ENCODE measurements at regions not wholly inside any gene's neighbourhood (a gene's known extent, or its start where the extent isn't known, plus 50 kb on each side); places are given as distances from the start of the nearest gene placed in this dataset.
"Not testable (repeated sequence)": the region's sequence is repeated elsewhere in the genome, so short reads cannot be mapped to it uniquely, and the experiment has no call there.

DNA sequence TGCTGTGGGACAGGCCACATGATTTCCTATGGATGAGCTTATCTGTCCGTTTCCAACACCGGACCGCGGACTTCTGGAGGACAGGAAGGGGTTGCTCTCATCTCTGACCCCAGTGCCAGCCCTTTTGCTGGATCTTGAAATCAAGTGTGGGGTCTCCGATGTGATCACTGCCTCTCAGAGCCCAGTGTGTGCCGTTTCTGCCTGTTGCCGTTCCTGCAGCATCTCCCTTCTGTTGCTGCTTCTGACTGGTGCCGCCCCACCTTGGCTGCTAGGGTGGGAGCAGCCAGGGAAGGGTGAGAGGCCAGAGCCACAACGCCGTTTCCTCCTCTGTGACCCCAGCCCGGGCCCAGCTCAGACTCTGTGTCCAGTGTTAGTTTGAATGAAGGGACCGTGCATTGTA, 67.3 kb upstream of the WNT4 start:
- no peak overlapping the region for H3K9ac ChIP-seq (ENCODE audit: low read length)
- no peaks in the 10 kb centered on the region for H3K4me1 ChIP-seq (ENCODE audit: control insufficient read depth, insufficient read depth, low read length)
- H3K27me3 ChIP-seq (ENCODE audit: control insufficient read depth, insufficient read depth, low read length), result peaks cover 17% of the 10 kb centered on the region
- no peak overlapping the region for H3K4me3 ChIP-seq (ENCODE audit: low read length)
- no peaks in the 10 kb centered on the region for H3K36me3 ChIP-seq (ENCODE audit: control insufficient read depth, insufficient read depth, low read length)
- H3K27ac ChIP-seq (ENCODE audit: low read depth, low read length), result no peak overlapping the region

DNA sequence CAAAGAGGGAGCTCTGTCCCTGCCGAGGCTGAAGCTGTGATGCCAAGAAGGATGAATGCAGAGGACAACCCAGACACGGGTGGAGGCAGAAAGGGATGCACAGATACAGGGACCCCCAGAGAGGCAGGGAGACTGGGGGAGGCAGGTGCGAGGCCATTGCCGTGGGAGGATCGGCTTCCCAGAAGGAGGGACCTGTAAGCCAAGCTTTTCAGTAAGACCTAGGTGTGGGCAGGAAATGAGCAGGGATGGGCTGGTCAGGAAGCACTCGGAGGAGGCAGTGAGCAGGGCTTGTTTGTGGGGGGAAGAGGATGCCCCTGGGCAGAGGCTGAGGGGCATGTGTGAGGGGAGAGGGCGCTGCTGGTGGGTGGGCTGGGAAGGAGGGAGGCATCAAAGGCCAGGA, 67.7 kb upstream of the WNT4 start:
- H3K4me3 ChIP-seq (ENCODE audit: low read length), result no peak overlapping the region
- H3K27me3 ChIP-seq (ENCODE audit: control insufficient read depth, insufficient read depth, low read length), result peaks cover 17% of the 10 kb centered on the region
- H3K4me1 ChIP-seq (ENCODE audit: control insufficient read depth, insufficient read depth, low read length), result no peaks in the 10 kb centered on the region
- H3K27ac ChIP-seq (ENCODE audit: low read depth, low read length), result no peak overlapping the region
- no peak overlapping the region for H3K9ac ChIP-seq (ENCODE audit: low read length)
- H3K36me3 ChIP-seq (ENCODE audit: control insufficient read depth, insufficient read depth, low read length), result no peaks in the 10 kb centered on the region

DNA sequence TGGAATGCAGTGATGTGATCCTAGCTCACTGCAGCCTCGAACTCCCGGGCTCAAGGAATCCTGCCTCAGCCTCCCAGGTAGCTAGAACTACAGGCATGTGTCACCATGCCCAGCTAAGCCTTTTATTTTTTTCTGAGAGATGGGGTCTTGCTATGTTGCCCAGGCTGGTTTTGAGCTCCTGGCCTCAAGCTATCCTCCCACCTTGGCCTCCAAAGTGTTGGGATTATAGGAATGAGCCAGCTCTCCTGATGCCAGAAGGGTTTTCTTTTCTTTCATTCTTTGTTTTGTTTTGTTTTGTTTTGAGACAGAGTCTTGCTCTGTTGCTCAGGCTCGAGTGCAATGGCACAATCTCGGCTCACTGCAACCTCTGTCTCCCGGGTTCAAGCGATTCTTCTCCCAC, 68.6 kb upstream of the WNT4 start:
- H3K4me3 ChIP-seq (ENCODE audit: low read length); H3K27ac ChIP-seq (ENCODE audit: low read depth, low read length); H3K36me3 ChIP-seq (ENCODE audit: control insufficient read depth, insufficient read depth, low read length); H3K4me1 ChIP-seq (ENCODE audit: control insufficient read depth, insufficient read depth, low read length); H3K9ac ChIP-seq (ENCODE audit: low read length): not testable (repeated sequence)
- peaks cover 17% of the 10 kb centered on the region for H3K27me3 ChIP-seq (ENCODE audit: control insufficient read depth, insufficient read depth, low read length)

DNA sequence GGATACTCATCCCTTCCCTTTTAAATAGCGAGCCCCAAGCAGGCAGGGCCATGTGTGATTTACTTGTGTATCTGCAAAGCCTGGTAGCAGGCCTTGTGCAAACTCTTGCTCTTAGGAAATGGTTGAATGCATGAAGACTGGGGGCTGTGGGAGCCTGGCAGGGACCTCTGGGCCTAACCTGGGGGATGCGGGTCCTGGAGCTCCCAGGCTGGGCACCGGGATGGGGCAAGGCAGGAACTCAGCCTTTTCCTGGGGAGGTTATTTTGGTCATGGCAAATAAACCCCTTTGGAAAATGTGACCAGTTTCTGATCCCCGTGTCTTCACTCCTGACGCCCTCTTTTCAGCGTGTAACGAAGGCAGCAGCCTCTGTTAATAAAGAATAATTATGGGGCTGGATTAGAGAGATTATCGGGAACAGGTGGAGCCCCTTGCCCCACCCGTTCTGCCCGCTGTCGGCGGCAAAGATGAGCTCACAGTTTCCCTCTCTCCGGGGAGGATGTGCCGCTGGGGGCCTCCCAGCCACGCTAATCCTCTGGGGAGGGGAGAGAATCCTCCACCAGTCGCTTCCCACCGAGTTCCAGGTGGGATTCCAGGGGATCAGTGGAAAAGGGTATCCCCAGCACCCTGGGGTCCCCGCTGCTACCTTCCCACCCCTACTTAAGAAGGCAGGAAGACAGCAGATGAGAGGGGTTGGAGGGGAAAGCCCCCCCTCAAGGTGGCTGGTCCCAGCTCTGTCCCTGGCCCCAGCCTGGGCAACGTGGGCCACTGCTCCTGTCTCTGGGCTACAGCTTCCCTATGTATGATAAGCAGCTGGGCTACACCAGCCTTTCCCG, 69.7 kb upstream of the WNT4 start:
- Histone ChIP-seq H3K27ac (ENCODE audit: low read depth, low read length) (no peak overlapping the region), H3K4me3 (ENCODE audit: low read length) (no peak overlapping the region), H3K27me3 (ENCODE audit: control insufficient read depth, insufficient read depth, low read length) (peaks cover 17% of the 10 kb centered on the region), H3K9ac (ENCODE audit: low read length) (no peak overlapping the region), H3K36me3 (ENCODE audit: control insufficient read depth, insufficient read depth, low read length) (no peaks in the 10 kb centered on the region), H3K4me1 (ENCODE audit: control insufficient read depth, insufficient read depth, low read length) (no peaks in the 10 kb centered on the region)

DNA sequence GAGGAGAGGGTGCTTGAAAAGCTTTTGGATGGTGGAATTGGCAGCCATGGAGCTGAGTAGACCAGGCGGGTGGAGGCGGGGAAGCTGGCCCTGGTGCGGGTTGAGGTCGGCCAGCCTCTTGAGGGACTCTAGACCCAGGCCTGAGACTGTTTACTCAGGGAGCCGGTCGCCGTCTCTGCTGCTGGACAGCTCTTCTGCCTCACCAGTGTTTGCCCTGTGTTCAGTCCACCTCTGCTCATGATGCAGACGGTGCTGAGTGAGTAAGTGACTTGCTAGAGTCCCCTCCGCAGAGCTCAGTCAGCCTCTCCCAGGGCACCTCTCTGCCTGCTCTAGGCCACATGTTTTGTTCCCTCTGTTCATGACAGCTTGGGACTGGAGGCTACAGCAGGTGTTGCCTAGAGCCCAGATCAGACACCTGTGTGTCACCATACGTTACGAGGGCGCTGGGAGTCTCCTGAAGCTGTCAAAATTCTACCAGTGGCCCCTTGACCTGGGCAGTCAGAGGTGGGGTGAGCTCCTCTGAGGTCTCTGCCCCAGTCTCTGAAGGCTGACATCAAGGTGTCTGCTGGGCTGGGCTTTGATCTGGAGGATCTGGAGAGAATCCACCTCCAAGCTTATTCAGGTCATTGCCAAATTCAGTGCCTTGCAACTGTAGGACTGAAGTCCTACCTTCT, 73.5 kb upstream of the WNT4 start:
- Histone ChIP-seq H3K4me3 (ENCODE audit: low read length) (no peak overlapping the region), H3K36me3 (ENCODE audit: control insufficient read depth, insufficient read depth, low read length) (no peaks in the 10 kb centered on the region), H3K27ac (ENCODE audit: low read depth, low read length) (no peak overlapping the region), H3K9ac (ENCODE audit: low read length) (no peak overlapping the region), H3K27me3 (ENCODE audit: control insufficient read depth, insufficient read depth, low read length) (no peaks in the 10 kb centered on the region), H3K4me1 (ENCODE audit: control insufficient read depth, insufficient read depth, low read length) (no peaks in the 10 kb centered on the region)

DNA sequence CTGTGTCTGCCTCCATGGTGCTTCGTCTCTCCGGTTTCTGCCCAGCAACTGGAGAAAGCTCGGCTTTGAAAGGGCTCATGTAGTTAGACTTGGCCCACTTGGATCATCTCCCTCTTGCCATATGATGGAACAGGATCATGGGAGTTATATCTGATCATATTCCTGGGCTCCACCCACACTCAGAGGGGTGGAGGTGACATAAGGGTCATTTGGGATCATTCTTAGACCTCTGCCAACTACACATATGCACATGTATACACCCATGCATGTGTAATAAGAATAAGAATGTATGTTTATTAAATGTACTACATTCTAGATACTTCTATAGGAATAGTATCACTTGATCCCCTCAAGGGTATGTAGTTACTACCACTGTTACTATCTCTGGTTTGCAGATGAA, 74.1 kb upstream of the WNT4 start:
- H3K4me1 ChIP-seq (ENCODE audit: control insufficient read depth, insufficient read depth, low read length), result no peaks in the 10 kb centered on the region
- no peak overlapping the region for H3K27ac ChIP-seq (ENCODE audit: low read depth, low read length)
- H3K9ac ChIP-seq (ENCODE audit: low read length), result no peak overlapping the region
- H3K36me3 ChIP-seq (ENCODE audit: control insufficient read depth, insufficient read depth, low read length), result no peaks in the 10 kb centered on the region
- H3K4me3 ChIP-seq (ENCODE audit: low read length), result no peak overlapping the region
- no peaks in the 10 kb centered on the region for H3K27me3 ChIP-seq (ENCODE audit: control insufficient read depth, insufficient read depth, low read length)

DNA sequence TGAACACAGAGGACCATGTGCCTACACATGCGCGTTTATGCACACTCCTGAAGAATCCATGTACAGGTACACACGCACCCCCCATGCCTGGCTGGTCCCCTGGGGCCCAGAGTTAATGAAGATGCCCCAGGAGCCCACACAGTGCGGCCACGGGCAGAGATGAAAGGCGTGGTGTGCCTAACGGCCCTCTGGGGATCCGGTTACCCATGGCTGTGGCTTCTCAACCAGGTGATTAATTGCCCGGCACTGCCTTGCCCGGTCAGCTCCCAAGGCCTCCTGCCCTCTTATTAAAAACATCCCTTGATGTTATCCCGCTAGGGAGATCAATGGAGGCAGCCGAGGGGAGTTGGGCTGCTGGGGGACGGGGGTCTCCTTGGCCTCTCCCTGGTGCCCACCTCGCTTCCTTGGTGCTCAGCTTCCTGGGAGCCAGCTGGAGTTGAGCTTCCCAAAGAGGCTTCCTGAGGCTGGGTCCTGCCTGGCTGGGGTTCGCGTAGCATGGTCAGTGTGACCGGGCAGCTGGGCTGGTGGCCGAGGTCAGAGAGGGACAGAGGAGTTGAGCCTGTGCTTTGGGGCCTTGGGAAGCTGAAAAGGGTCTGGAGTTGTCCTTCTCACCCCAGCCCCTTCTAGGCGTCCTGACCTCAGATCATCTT, 75.0 kb upstream of the WNT4 start:
- H3K36me3 ChIP-seq (ENCODE audit: control insufficient read depth, insufficient read depth, low read length), result no peaks in the 10 kb centered on the region
- H3K4me1 ChIP-seq (ENCODE audit: control insufficient read depth, insufficient read depth, low read length), result no peaks in the 10 kb centered on the region

DNA sequence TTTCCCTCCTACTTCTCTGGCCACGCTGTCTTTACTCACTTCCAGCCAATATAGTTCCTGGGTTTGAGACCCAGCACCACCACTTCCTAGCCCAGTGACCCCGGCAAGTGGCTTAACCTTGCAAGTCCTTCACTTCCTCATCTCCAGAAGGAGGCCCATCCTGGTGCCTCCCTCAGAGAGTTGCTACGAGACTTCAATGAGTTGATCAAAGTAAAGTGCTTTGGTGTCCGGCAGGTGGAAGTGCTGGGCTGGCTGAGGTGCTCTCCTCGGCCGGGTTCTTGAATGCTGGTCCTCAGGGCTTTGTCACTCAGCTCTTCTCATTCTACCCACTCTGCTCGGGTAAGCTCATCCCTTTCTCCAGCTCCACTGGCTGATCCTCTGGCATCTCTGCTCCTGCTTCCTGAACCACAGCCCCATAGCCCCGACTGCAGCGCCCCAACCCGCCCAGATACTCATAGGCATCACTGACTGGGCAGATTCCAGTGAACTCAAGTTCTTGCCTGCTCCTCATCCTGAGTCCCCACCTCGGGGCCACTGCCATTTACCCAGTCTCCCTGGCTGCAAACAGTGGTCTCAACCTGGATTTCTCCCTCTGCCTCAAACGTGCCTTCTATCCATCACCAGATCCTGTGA, 75.8 kb upstream of the WNT4 start:
- H3K27me3 ChIP-seq (ENCODE audit: control insufficient read depth, insufficient read depth, low read length), result no peaks in the 10 kb centered on the region
- no peak overlapping the region for H3K4me3 ChIP-seq (ENCODE audit: low read length)
- H3K27ac ChIP-seq (ENCODE audit: low read depth, low read length), result no peak overlapping the region
- H3K36me3 ChIP-seq (ENCODE audit: control insufficient read depth, insufficient read depth, low read length), result no peaks in the 10 kb centered on the region
- H3K9ac ChIP-seq (ENCODE audit: low read length), result no peak overlapping the region
- no peaks in the 10 kb centered on the region for H3K4me1 ChIP-seq (ENCODE audit: control insufficient read depth, insufficient read depth, low read length)

More for the DNA sequence above, 75.0 kb upstream of the WNT4 start:
- Histone ChIP-seq H3K4me3 (ENCODE audit: low read length) (no peak overlapping the region), H3K27ac (ENCODE audit: low read depth, low read length) (no peak overlapping the region), H3K9ac (ENCODE audit: low read length) (no peak overlapping the region), H3K27me3 (ENCODE audit: control insufficient read depth, insufficient read depth, low read length) (no peaks in the 10 kb centered on the region)

DNA sequence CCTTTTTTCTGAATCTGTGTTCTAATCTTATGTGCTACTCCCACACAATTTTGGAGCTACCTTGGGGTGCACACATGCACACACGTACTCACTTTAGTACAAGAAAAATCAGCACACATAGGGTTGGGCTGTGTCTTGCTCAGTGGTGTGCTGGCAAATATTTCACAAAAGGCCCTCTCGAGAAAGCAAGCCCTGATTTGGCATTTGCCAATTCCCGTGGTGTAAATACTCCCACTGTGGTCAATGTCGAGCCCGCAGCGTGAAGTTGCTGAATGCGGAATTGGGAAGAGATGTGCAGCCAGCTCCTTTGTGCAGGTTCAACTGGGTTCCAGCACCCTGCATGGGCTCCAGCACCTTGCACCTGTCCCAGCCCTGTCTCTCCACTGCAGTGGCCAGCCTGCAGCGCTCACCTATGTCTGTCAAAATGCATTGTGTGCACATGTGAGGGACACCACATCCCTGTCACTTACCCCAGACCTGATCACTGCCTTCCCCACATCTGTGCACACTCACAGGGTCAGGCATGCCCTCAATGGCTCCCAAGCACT, 78.4 kb upstream of the WNT4 start:
- H3K27me3 ChIP-seq (ENCODE audit: control insufficient read depth, insufficient read depth, low read length), result no peaks in the 10 kb centered on the region
- no peaks in the 10 kb centered on the region for H3K36me3 ChIP-seq (ENCODE audit: control insufficient read depth, insufficient read depth, low read length)
- no peak overlapping the region for H3K4me3 ChIP-seq (ENCODE audit: low read length)
- no peak overlapping the region for H3K27ac ChIP-seq (ENCODE audit: low read depth, low read length)
- H3K4me1 ChIP-seq (ENCODE audit: control insufficient read depth, insufficient read depth, low read length), result no peaks in the 10 kb centered on the region
- no peak overlapping the region for H3K9ac ChIP-seq (ENCODE audit: low read length)

DNA sequence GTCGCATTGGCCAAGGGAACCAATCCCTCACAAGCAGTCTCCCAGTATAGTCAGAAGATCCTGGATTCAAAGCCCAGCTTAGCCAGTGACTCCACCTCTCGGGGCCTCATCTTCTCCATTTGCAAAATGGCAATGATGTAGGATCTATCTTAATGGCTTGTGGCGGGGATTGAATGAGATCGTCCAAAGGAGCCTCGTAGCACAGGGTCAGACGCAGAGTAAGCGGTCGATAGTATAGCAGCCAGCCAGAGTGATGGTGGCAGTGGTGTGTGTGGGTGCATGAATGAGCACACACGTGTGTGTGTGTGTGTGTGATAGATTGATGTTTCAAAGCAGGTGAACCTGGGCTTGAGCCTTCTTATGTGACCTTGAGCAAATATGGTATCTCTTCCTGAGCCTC, 79.8 kb upstream of the WNT4 start:
- Histone ChIP-seq H3K4me3 (ENCODE audit: low read length) (no peak overlapping the region), H3K27me3 (ENCODE audit: control insufficient read depth, insufficient read depth, low read length) (no peaks in the 10 kb centered on the region), H3K9ac (ENCODE audit: low read length) (no peak overlapping the region), H3K36me3 (ENCODE audit: control insufficient read depth, insufficient read depth, low read length) (no peaks in the 10 kb centered on the region), H3K27ac (ENCODE audit: low read depth, low read length) (no peak overlapping the region), H3K4me1 (ENCODE audit: control insufficient read depth, insufficient read depth, low read length) (no peaks in the 10 kb centered on the region)

DNA sequence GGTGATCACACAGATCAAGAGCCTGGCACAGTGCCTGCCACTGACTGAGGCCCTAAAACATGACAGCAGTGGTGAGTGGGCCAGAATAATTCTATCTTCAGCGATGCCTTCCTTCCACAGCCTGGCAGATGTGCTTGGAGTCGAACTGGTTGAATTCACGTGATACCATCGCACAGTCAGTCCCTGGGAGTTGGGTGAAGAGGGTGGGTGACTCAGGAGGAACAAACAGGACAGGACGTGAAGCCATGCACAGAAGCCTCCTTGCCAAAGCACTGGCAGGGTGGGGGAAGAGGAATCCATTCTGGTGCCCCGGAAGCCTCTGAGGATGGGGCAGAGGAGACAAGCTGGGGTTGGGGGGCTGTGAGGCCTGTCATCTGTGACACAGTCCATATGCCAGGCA, 80.3 kb upstream of the WNT4 start:
- Histone ChIP-seq H3K27ac (ENCODE audit: low read depth, low read length) (no peak overlapping the region), H3K4me3 (ENCODE audit: low read length) (no peak overlapping the region), H3K36me3 (ENCODE audit: control insufficient read depth, insufficient read depth, low read length) (no peaks in the 10 kb centered on the region)

DNA sequence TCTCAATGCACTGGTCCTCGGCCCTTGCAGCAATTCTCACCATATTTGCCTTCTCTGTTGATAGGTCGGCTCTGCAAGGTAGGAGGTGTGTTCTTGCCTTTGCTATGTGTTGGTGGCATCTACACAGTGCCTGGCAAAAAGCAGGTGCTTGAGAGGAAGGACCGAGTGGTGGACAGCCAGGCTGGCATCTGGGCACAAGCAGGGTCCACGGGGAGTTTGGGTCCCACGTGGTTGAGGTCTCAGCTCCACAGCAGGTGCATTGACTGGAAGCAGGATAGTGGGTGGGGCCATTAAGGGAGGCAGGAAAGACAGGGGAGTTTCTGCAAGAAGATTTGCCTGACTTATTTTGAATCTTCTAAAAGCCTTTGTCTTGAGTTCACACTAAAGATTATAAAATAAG, 81.2 kb upstream of the WNT4 start:
- H3K27me3 ChIP-seq (ENCODE audit: control insufficient read depth, insufficient read depth, low read length), result no peaks in the 10 kb centered on the region
- no peaks in the 10 kb centered on the region for H3K36me3 ChIP-seq (ENCODE audit: control insufficient read depth, insufficient read depth, low read length)
- no peak overlapping the region for H3K27ac ChIP-seq (ENCODE audit: low read depth, low read length)
- no peaks in the 10 kb centered on the region for H3K4me1 ChIP-seq (ENCODE audit: control insufficient read depth, insufficient read depth, low read length)
- no peak overlapping the region for H3K9ac ChIP-seq (ENCODE audit: low read length)
- no peak overlapping the region for H3K4me3 ChIP-seq (ENCODE audit: low read length)

More for the DNA sequence above, 80.3 kb upstream of the WNT4 start:
- Histone ChIP-seq H3K27me3 (ENCODE audit: control insufficient read depth, insufficient read depth, low read length) (no peaks in the 10 kb centered on the region), H3K9ac (ENCODE audit: low read length) (no peak overlapping the region), H3K4me1 (ENCODE audit: control insufficient read depth, insufficient read depth, low read length) (no peaks in the 10 kb centered on the region)
